SU-DHL-6 (cell line): ENCODE measurements at regions not wholly inside any gene's neighbourhood (a gene's known extent, or its start where the extent isn't known, plus 50 kb on each side); places are given as distances from the start of the nearest gene placed in this dataset.

ENCODE experiments used
- H2AFZ ChIP-seq: fragments of 200-600 bp; sonication (generic); 2 replicates; pipeline ENCODE4 v1.6.1; 2014; ENCODE audit warnings: low read depth, mild to moderate bottlenecking, moderate library complexity, mixed read lengths, antibody characterized with exemption, low read length; ENCODE audit not compliant: severe bottlenecking
- H3F3A ChIP-seq: fragments of 200-600 bp; shearing (Covaris generic); 2 replicates; pipeline ENCODE4 v1.6.0; 2016; ENCODE audit warnings: antibody characterized with exemption, mild to moderate bottlenecking; ENCODE audit not compliant: insufficient read depth
- H3K27ac ChIP-seq: fragments of 200-600 bp; sonication (generic); 2 replicates; pipeline ENCODE4 v1.5.1; 2016; ENCODE audit warnings: low read depth, mild to moderate bottlenecking, low read length, moderate library complexity, mixed read lengths
- H3K27me3 ChIP-seq: fragments of 200-600 bp; sonication (generic), shearing (Covaris generic); 2 replicates; pipeline ENCODE4 v1.6.0; 2014; ENCODE audit warnings: mild to moderate bottlenecking, low read length
- H3K36me3 ChIP-seq: fragments of 200-600 bp; sonication (generic); 2 replicates; pipeline ENCODE4 v1.6.1; 2014; ENCODE audit warnings: mild to moderate bottlenecking, low read length, mixed read lengths
- H3K4me2 ChIP-seq: fragments of 300-600, 200-600 bp; shearing (Covaris generic), sonication (generic); 2 replicates; pipeline ENCODE4 v1.6.0; 2014; ENCODE audit warnings: low read length, low read depth, mild to moderate bottlenecking; ENCODE audit not compliant: poor library complexity, severe bottlenecking
- H3K4me3 ChIP-seq: fragments of 200-600 bp; sonication (generic); 2 replicates; pipeline ENCODE4 v1.5.1; 2014; ENCODE audit warnings: antibody characterized with exemption, low read length, mild to moderate bottlenecking, mixed read lengths; ENCODE audit not compliant: insufficient read depth, poor library complexity, severe bottlenecking
- H3K79me2 ChIP-seq: fragments of 200-600 bp; sonication (generic); 2 replicates; pipeline ENCODE4 v1.6.1; 2014; ENCODE audit warnings: mild to moderate bottlenecking, low read length, moderate library complexity; ENCODE audit not compliant: insufficient read depth
- H3K9ac ChIP-seq: fragments of 200-600 bp; sonication (generic); 2 replicates; pipeline ENCODE4 v1.7.0; 2014; ENCODE audit warnings: mild to moderate bottlenecking, low read length
- H3K9me2 ChIP-seq: fragments of 200-600 bp; sonication (generic); replicated peaks from 2 replicates; pipeline ENCODE4 v1.6.1; 2014; ENCODE audit warnings: low read length; ENCODE audit not compliant: insufficient read depth
- H3K9me3 ChIP-seq: fragments of 200-600 bp; sonication (generic); 2 replicates; pipeline ENCODE4 v1.6.1; 2014; ENCODE audit warnings: low read length, mixed read lengths; ENCODE audit not compliant: insufficient read depth
- H4K20me1 ChIP-seq: fragments of 200-600 bp; sonication (generic); 2 replicates; pipeline ENCODE4 v1.6.1; 2014; ENCODE audit warnings: low read depth, mild to moderate bottlenecking, antibody characterized with exemption, low read length, moderate library complexity, mixed read lengths
- EZH2phosphoT487 ChIP-seq: fragments of 200-600 bp; sonication (generic), shearing (Covaris generic); conservative IDR thresholded peaks from 2 replicates; pipeline ENCODE4 v1.6.1; 2018; ENCODE audit warnings: mild to moderate bottlenecking, antibody characterized with exemption, low read length, moderate library complexity, mixed read lengths
- TF ChIP-seq, protein P1 (sequence below): fragments of 200-600 bp; sonication (generic); IDR thresholded peaks from one replicate; pipeline ENCODE4 v1.5.1; 2017; ENCODE audit warnings: antibody characterized with exemption, mild to moderate bottlenecking, low read length, moderate library complexity; ENCODE audit not compliant: insufficient read depth, poor library complexity, severe bottlenecking

DNA sequence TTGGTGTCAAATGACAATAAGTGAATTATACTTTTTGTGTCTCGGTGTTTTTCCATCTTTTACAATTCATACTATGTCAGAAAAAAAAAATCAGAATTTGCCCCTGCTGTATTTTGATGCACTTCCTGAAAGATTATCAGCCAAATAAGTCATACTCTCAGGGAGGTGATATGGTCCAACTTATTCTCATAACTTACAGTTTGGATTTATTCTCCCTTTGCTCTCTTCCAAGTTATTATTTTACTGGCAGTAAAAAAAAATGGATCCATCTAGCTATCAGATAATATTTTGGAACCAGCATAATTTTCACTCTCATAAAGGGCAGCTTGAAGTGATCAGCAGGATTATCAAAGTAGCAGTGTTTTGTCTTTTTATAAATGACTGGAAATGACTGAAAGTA, 337.1 kb downstream of the BMPER start:
- Histone ChIP-seq H3K27me3 (no peaks in the 10 kb centered on the region), H2AFZ (no peak overlapping the region), H3K9ac (no peak overlapping the region), H4K20me1 (no peaks in the 10 kb centered on the region), H3K36me3 (no peaks in the 10 kb centered on the region), H3F3A (no peaks in the 10 kb centered on the region), H3K9me2 (no peaks in the 10 kb centered on the region), H3K79me2 (no peaks in the 10 kb centered on the region), H3K4me3 (no peak overlapping the region), H3K27ac (no peak overlapping the region), H3K9me3 (no peaks in the 10 kb centered on the region), H3K4me2 (no peak overlapping the region)
- TF ChIP-seq, protein P1, sequence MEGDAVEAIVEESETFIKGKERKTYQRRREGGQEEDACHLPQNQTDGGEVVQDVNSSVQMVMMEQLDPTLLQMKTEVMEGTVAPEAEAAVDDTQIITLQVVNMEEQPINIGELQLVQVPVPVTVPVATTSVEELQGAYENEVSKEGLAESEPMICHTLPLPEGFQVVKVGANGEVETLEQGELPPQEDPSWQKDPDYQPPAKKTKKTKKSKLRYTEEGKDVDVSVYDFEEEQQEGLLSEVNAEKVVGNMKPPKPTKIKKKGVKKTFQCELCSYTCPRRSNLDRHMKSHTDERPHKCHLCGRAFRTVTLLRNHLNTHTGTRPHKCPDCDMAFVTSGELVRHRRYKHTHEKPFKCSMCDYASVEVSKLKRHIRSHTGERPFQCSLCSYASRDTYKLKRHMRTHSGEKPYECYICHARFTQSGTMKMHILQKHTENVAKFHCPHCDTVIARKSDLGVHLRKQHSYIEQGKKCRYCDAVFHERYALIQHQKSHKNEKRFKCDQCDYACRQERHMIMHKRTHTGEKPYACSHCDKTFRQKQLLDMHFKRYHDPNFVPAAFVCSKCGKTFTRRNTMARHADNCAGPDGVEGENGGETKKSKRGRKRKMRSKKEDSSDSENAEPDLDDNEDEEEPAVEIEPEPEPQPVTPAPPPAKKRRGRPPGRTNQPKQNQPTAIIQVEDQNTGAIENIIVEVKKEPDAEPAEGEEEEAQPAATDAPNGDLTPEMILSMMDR, result no peak
- no peak for TF ChIP-seq EZH2phosphoT487

DNA sequence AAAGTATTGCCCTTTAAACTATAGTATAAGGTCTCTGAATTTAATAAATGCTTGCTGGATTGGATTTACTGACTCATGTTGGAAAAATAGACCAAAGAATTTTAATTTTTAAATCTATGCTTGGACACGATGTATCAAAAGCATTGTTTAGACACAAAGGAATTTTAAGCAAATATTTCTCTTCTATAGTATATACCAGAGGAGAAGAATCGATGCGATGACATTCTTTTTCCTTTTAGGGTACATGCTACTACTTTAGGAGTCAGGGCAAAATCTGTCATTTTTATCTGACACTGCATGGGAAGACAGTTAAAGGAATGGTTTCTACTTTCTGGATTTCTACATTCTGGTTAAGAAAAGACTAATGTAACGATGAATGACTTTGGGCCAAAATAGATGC, 339.9 kb downstream of the BMPER start:
- Histone ChIP-seq H3K4me2 (no peak overlapping the region), H3K79me2 (no peaks in the 10 kb centered on the region), H3K4me3 (no peak overlapping the region), H3K9me3 (no peaks in the 10 kb centered on the region), H2AFZ (no peak overlapping the region), H3K27me3 (no peaks in the 10 kb centered on the region), H3F3A (no peaks in the 10 kb centered on the region), H4K20me1 (no peaks in the 10 kb centered on the region), H3K9ac (no peak overlapping the region), H3K27ac (no peak overlapping the region), H3K9me2 (no peaks in the 10 kb centered on the region), H3K36me3 (no peaks in the 10 kb centered on the region)
- TF ChIP-seq, protein P1, result no peak
- TF ChIP-seq EZH2phosphoT487, result no peak

DNA sequence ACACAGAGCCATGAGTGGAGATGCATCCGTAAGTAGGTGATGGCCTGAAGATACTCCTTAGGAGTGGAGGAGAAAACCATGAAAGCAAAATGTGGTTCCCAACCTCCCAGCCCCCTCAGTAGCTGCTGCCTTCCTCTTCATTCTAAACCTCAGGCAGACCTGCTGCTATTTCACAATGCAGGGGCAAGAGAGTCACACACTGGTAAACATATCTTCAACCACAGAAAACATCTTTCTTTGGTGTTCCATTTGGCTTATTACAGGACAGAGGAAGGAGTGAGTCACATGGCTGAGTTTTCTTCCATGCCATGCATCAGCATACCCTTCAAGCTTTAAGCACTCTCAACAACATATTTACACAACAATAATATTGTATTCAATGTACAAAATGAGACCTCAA, 342.1 kb downstream of the BMPER start:
- H3K27ac ChIP-seq, result no peak overlapping the region
- H3K79me2 ChIP-seq, result no peaks in the 10 kb centered on the region
- H3K9ac ChIP-seq, result no peak overlapping the region

More for the DNA sequence above, 342.1 kb downstream of the BMPER start:
- TF ChIP-seq, protein P1, result no peak
- TF ChIP-seq EZH2phosphoT487, result no peak
- no peak overlapping the region for H2AFZ ChIP-seq
- no peaks in the 10 kb centered on the region for H3K27me3 ChIP-seq
- H3K9me2 ChIP-seq, result no peaks in the 10 kb centered on the region
- no peaks in the 10 kb centered on the region for H3K36me3 ChIP-seq
- no peak overlapping the region for H3K4me3 ChIP-seq
- H4K20me1 ChIP-seq, result no peaks in the 10 kb centered on the region
- no peak overlapping the region for H3K4me2 ChIP-seq
- no peaks in the 10 kb centered on the region for H3F3A ChIP-seq
- H3K9me3 ChIP-seq, result no peaks in the 10 kb centered on the region
